Mucosa of descending colon (tissue), 3 donors: ENCODE measurements at regions not wholly inside any gene's neighbourhood (a gene's known extent, or its start where the extent isn't known, plus 50 kb on each side); places are given as distances from the start of the nearest gene placed in this dataset.

Source experiments
- ATAC-seq: fragments of 200-7000 bp; cut with Tn5 transposase; one replicate; pipeline ENCODE4 v1.9.1; 2020; ENCODE audit warnings: mild to moderate bottlenecking, moderate library complexity
- DNase-seq, 3 donors: peaks; one replicate each; pipeline ENCODE4 v3.0.0-alpha.2; 2020
- H3K36me3 ChIP-seq: fragments of 200-600 bp; one replicate; pipeline ENCODE4 v1.8.0; 2021; ENCODE audit warnings: low read depth, mild to moderate bottlenecking
- H3K4me1 ChIP-seq: fragments of 200-600 bp; one replicate; pipeline ENCODE4 v1.8.0; 2021; ENCODE audit warnings: low read depth, mild to moderate bottlenecking
- H3K4me3 ChIP-seq: fragments of 200-600 bp; one replicate; pipeline ENCODE4 v1.8.0; 2021; ENCODE audit warnings: mild to moderate bottlenecking
- H3K9me3 ChIP-seq: fragments of 200-600 bp; one replicate; pipeline ENCODE4 v1.8.0; 2021; ENCODE audit warnings: mild to moderate bottlenecking
- intact Hi-C, 2 donors: fragments of 100-400 bp; cut with DNase I in 1 of 2; cut with micrococcal nuclease in 1 of 2; formaldehyde crosslinking; loops; one replicate each; pipeline versions ENCODE4 v1.11.0 to v1.11.1; 2022; cut with DNase I, micrococcal nuclease
- TF ChIP-seq, protein P1 (sequence below): fragments of 200-600 bp; IDR thresholded peaks from one replicate; pipeline ENCODE4 v1.8.0; 2022; ENCODE audit warnings: antibody characterized with exemption, mild to moderate bottlenecking
- donor health status: DM: no; HTN: no; CAD: no; lungs with moderate emphysema.
- donor health status: DM: no; HTN: no; CAD: no.
- donor health status: DM: no; HTN: yes; CAD: no.

DNA sequence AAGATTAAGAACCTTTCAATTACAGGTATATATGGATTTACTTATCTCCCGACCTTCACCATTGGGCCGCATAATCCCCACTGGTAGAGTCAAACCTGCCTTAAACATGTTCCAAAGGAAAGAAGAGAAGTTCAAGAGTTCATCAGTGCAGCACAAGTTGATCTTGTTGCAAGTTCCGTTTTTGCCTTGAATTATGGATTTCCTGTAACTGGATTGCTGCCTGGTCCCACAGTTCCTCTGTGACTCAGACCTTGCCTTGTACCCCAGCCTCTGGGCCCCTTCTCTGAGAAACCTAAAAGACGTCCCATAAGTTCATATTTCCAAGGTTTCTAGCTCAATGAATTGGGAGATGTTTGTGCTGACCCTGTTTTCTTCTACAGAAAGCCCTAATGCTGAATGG, 112.5 kb upstream of the THBS1 start:
- no peaks in the 10 kb centered on the region for H3K4me1 ChIP-seq
- intact Hi-C loops, result no loop called here
- peak; percentile 37 for ATAC-seq
- H3K9me3 ChIP-seq, result no peaks in the 10 kb centered on the region
- TF ChIP-seq, protein P1, sequence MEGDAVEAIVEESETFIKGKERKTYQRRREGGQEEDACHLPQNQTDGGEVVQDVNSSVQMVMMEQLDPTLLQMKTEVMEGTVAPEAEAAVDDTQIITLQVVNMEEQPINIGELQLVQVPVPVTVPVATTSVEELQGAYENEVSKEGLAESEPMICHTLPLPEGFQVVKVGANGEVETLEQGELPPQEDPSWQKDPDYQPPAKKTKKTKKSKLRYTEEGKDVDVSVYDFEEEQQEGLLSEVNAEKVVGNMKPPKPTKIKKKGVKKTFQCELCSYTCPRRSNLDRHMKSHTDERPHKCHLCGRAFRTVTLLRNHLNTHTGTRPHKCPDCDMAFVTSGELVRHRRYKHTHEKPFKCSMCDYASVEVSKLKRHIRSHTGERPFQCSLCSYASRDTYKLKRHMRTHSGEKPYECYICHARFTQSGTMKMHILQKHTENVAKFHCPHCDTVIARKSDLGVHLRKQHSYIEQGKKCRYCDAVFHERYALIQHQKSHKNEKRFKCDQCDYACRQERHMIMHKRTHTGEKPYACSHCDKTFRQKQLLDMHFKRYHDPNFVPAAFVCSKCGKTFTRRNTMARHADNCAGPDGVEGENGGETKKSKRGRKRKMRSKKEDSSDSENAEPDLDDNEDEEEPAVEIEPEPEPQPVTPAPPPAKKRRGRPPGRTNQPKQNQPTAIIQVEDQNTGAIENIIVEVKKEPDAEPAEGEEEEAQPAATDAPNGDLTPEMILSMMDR, result no peak
- no peak for DNase-seq
- no peak overlapping the region for H3K4me3 ChIP-seq
- no peaks in the 10 kb centered on the region for H3K36me3 ChIP-seq

DNA sequence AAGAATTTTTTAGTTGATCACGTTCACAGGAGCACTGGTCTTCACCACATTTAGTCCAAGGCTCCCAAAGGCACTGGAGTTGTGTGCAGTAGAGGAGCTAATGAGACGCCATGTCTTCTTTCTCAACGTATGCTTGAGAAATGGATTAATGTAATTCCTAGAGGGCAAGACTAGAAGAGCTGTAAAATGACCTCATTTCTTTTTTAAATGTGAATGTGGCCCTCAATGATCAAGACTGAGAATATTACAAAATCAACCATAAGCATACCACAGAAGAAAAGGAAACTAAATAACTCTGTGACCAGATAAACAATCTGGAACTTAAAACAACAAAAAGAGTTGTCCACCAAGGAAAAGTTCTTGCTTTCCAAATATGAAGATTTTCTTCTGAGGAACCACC, 112.1 kb upstream of the THBS1 start:
- no peak overlapping the region for H3K4me3 ChIP-seq
- no peaks in the 10 kb centered on the region for H3K9me3 ChIP-seq
- no peak for ATAC-seq
- H3K4me1 ChIP-seq, result no peaks in the 10 kb centered on the region
- TF ChIP-seq, protein P1, result no peak
- intact Hi-C loops, result no loop called here
- no peaks in the 10 kb centered on the region for H3K36me3 ChIP-seq
- DNase-seq, result no peak

GRCh38 chr15:39471785-39472574, 108.9 kb upstream of the THBS1 start:
- TF ChIP-seq, protein P1, result no peak
- Histone ChIP-seq H3K4me1 (no peaks in the 10 kb centered on the region), H3K36me3 (no peaks in the 10 kb centered on the region), H3K4me3 (no peak overlapping the region), H3K9me3 (no peaks in the 10 kb centered on the region)
- intact Hi-C loops, result no loop called here
- ATAC-seq, result no peak
- DNase-seq, result no peak

DNA sequence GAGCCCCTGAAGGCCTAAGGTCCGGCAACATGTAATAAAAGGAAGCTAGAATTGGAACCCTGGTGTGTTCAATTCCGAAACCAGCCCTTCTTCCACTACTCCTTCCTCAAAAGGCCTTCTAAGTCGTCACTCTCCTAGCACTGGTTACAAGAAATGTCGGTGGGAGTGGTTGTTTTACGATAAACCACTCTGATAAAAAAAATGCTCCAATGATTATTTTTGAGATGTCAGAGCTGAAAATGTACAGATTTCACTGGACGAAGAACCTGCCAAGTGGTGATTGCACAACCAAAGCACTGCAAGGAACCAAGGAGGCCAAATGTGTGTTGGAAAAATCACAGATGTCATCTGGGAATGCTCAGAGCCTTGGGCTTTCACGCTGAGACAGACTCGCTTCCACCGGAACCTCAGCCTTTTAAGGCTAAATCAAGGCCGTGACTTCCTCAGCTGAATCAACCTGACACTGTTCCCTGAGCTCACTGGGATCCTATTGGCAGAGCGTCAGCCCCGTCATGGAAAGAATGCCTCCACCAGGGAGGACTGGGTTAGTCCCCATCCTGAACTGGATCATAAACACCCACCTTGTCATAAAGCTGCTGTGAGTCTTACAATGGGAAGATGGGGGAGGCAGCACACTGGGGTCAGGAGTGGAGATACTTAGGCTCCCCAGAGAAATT, 108.1 kb upstream of the THBS1 start:
- ATAC-seq, result peak; percentile 78
- TF ChIP-seq, protein P1, result no peak
- peak; percentile 65 to 79 (median 69) for DNase-seq
- Histone ChIP-seq H3K36me3 (no peaks in the 10 kb centered on the region), H3K4me3 (no peak overlapping the region), H3K9me3 (no peaks in the 10 kb centered on the region), H3K4me1 (no peaks in the 10 kb centered on the region)
- intact Hi-C loops, result no loop called here

DNA sequence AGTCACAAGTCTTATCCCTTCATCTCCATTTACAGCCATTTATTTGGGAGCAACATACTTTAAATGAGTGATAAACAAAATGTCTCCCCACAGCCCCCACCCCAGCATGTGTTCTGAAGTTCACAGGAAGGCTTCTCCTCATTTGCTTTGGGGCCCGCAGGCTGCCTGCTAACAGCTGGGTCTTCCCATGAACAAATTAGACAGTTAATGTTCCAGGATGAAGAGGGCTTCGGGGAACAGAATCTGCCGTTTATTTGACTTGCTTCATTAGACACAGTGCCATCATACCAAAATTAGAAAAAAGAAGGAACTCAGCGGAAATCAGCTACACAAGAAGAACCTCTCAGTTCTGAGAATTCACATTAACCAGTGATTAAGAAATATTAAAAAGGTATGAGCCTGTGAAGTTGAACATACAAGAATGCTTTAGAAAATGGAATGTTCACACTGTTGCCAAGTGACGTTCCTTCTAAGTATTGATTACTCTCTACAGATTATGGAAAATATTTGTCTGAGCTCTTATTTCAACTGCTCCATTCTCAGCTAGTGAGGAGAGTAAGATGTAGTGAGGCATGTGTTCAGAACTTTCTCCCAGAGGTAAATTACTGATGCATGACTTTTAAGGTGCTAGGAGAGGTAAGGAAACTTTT, 107.5 kb upstream of the THBS1 start:
- H3K9me3 ChIP-seq, result no peaks in the 10 kb centered on the region
- no peak overlapping the region for H3K4me3 ChIP-seq
- H3K36me3 ChIP-seq, result no peaks in the 10 kb centered on the region
- no peak for ATAC-seq
- intact Hi-C loops, result no loop called here
- DNase-seq, result no peak
- no peaks in the 10 kb centered on the region for H3K4me1 ChIP-seq
- TF ChIP-seq, protein P1, result no peak
